Cardiac fibroblast (primary cell): ENCODE measurements at regions not wholly inside any gene's neighbourhood (a gene's known extent, or its start where the extent isn't known, plus 50 kb on each side); places are given as distances from the start of the nearest gene placed in this dataset.

Experiments used
- DNase-seq, 2 donors: peaks; one replicate each; pipeline versions ENCODE4 v3.0.0 to v3.0.0-alpha.2; 2010; ENCODE audit warnings: low read depth in 2 of 2
- H3K4me3 ChIP-seq, 2 donors: replicated peaks in 1 of 2; 1 replicate in 1 of 2; 2 replicates in 1 of 2; pipeline ENCODE4 v1.5.1; 2011; ENCODE audit warnings: low read depth in 2 of 2, low read length in 2 of 2, mild to moderate bottlenecking in 2 of 2, moderate library complexity in 1 of 2
- TF ChIP-seq, protein P1 (sequence below): IDR thresholded peaks from one replicate; pipeline ENCODE4 v1.5.1; 2011; ENCODE audit warnings: low read depth, mild to moderate bottlenecking, low read length, inconsistent platforms

DNA sequence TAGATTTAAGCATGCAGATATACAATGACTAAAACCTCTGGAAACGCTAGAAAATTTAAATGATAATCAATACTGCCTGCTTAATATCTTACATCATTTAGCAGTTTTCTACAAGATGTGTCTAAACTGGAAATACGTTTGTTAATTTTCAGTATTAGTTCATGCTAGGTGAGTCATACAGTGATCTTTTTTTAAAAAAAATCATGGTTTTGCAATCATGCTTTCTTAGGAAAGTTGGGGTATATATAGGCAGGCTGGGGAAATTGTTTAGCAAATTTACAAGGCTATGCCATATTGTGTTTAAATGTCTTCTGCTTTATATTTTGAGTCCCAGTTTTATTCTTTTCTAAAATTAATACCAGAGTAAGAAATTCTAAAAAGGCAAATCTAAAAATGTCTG, 245.4 kb upstream of the SPRY2 start:
- H3K4me3 ChIP-seq = no peak overlapping the region
- TF ChIP-seq, protein P1, sequence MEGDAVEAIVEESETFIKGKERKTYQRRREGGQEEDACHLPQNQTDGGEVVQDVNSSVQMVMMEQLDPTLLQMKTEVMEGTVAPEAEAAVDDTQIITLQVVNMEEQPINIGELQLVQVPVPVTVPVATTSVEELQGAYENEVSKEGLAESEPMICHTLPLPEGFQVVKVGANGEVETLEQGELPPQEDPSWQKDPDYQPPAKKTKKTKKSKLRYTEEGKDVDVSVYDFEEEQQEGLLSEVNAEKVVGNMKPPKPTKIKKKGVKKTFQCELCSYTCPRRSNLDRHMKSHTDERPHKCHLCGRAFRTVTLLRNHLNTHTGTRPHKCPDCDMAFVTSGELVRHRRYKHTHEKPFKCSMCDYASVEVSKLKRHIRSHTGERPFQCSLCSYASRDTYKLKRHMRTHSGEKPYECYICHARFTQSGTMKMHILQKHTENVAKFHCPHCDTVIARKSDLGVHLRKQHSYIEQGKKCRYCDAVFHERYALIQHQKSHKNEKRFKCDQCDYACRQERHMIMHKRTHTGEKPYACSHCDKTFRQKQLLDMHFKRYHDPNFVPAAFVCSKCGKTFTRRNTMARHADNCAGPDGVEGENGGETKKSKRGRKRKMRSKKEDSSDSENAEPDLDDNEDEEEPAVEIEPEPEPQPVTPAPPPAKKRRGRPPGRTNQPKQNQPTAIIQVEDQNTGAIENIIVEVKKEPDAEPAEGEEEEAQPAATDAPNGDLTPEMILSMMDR = no peak
- DNase-seq = peak; percentile 47 to 63

- no peak for DNase-seq
- H3K4me3 ChIP-seq = no peak overlapping the region
- TF ChIP-seq, protein P1 = no peak
Measured at GRCh38 chr13:80585531-80585930, 244.6 kb upstream of the SPRY2 start.

DNA sequence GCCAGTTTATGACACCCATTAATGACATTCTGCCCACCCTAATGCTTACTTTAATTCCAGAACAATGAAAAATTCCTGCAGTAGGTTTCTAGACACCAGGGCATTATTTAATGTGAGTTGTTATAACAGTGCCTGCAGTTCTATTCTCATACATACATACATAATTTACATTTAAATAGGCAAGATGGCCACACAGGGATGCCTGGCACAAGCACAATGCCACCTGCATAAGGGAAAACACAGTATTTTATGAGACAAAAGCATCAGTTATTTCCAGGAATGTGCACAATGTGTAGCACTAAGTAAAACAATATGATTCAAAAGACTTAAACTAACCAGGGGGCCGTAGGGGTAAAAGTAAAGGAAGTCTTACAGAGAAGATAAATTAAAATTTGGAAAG, 243.9 kb upstream of the SPRY2 start:
- TF ChIP-seq, protein P1 = no peak
- no peak overlapping the region for H3K4me3 ChIP-seq
- DNase-seq = no peak

GRCh38 chr13:80584306-80584705, 243.4 kb upstream of the SPRY2 start:
- DNase-seq = no peak
- H3K4me3 ChIP-seq = no peak overlapping the region
- TF ChIP-seq, protein P1 = no peak

DNA sequence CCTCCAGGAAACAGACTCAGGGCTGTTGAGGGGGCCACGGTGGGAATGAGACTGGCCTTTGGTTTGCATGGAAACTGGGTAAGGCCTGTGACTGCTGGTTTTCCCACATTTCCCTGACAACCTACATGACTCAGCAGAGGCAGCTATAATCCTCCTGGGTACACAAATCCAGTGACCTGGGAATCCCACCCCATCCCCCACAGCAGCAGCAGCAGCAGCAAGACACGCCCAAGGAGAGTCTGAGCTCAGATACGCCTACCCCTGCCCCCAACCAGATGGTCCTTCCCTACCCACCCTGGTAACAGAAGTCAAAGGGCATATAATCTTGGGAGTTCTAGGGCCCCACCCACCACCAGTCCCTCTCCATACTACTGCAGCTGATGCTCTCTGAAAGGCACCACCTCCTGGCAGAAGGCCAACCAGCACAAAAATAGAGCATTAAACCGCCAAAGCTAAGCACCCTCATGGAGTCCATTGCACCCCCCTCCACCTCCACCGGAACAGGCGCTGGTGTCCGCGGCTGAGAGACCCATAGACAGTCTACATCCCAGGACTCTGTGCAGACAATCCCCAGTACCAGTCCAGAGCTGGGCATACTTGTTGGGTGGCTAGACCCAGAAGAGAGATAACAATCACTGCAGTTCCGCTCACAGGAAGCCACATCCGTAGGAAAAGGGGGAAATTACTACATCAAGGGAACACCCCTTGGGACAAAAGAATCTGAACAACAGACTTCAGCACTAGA, 237.2 kb upstream of the SPRY2 start:
- TF ChIP-seq, protein P1 = no peak
- no peak for DNase-seq

DNA sequence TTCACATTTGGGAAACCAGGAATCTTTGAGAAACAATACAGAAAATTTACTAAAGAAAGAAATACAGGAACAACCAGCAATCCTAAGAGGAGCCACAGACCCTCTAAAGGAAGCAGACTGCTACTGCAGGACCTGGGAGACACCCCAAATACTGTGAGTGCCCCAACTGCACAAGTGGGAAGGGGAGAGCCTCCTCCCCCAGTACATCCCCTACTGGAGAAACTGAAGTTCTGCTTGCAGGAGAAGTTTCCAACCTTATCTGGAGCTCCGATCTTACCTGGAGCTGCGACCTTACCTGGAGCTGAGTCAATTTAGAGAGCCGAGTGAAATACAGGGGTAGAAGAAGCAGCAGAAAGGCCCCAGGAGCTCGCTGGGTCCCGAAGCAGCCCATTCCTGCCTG, 236.4 kb upstream of the SPRY2 start:
- H3K4me3 ChIP-seq = no peak overlapping the region
- TF ChIP-seq, protein P1 = no peak
- DNase-seq = no peak

More for the DNA sequence above, 237.2 kb upstream of the SPRY2 start:
- no peak overlapping the region for H3K4me3 ChIP-seq
